OCI-LY1 (cell line): ENCODE measurements at regions not wholly inside any gene's neighbourhood (a gene's known extent, or its start where the extent isn't known, plus 50 kb on each side); places are given as distances from the start of the nearest gene placed in this dataset.
A peak's percentile ranks its signal among the peaks of the same experiment; 100 is the strongest.

Experiments used
- H2AFZ ChIP-seq: fragments of 200-600 bp; sonication (generic), shearing (Covaris generic); 2 replicates; pipeline ENCODE4 v1.6.0; 2014; ENCODE audit warnings: antibody characterized with exemption, mild to moderate bottlenecking, low read length
- H3F3A ChIP-seq: fragments of 200-600 bp; sonication (generic), shearing (Covaris generic); 2 replicates; pipeline ENCODE4 v1.6.0; 2014; ENCODE audit warnings: mild to moderate bottlenecking, antibody characterized with exemption, low read length, moderate library complexity; ENCODE audit not compliant: insufficient read depth
- H3K27ac ChIP-seq: fragments of 200-600 bp; sonication (generic); 2 replicates; pipeline ENCODE4 v1.5.1; 2014; ENCODE audit warnings: low read length, mixed run types, mild to moderate bottlenecking, low read depth; ENCODE audit not compliant: poor library complexity, severe bottlenecking
- H3K27me3 ChIP-seq: fragments of 200-600 bp; sonication (generic); 2 replicates; pipeline ENCODE4 v1.6.0; 2014; ENCODE audit warnings: antibody characterized with exemption, mild to moderate bottlenecking, low read length, moderate library complexity; ENCODE audit not compliant: insufficient read depth
- H3K36me3 ChIP-seq: fragments of 200-600 bp; sonication (generic); 2 replicates; pipeline ENCODE4 v1.6.1; 2014; ENCODE audit warnings: mild to moderate bottlenecking, antibody characterized with exemption, low read length, moderate library complexity, mixed read lengths; ENCODE audit not compliant: insufficient read depth
- H3K4me1 ChIP-seq: fragments of 200-600 bp; sonication (generic); 2 replicates; pipeline ENCODE4 v1.5.1; 2014; ENCODE audit warnings: mild to moderate bottlenecking, low read length, moderate library complexity; ENCODE audit not compliant: insufficient read depth, severe bottlenecking
- H3K4me2 ChIP-seq: fragments of 200-600 bp; sonication (generic), shearing (Covaris generic); 2 replicates; pipeline ENCODE4 v1.6.1; 2014; ENCODE audit warnings: low read length
- H3K4me3 ChIP-seq: fragments of 200-600 bp; sonication (generic); 2 replicates; pipeline ENCODE4 v1.5.1; 2014; ENCODE audit warnings: low read length, low read depth, mild to moderate bottlenecking, mixed read lengths; ENCODE audit not compliant: poor library complexity, severe bottlenecking
- H3K79me2 ChIP-seq: fragments of 200-600 bp; shearing (Covaris generic); 2 replicates; pipeline ENCODE4 v1.6.1; 2016; ENCODE audit warnings: mixed run types, low read length, mixed read lengths; ENCODE audit not compliant: insufficient read depth
- H3K9ac ChIP-seq: fragments of 200-600 bp; sonication (generic), shearing (Covaris generic); 2 replicates; pipeline ENCODE4 v1.6.1; 2014; ENCODE audit warnings: mild to moderate bottlenecking, low read length, mixed read lengths
- H3K9me2 ChIP-seq: fragments of 200-600 bp; sonication (generic), shearing (Covaris generic); 2 replicates; pipeline ENCODE4 v1.6.1; 2014; ENCODE audit warnings: low read depth, mild to moderate bottlenecking, low read length, mixed read lengths
- H3K9me3 ChIP-seq: fragments of 200-600 bp; shearing (Covaris generic); 2 replicates; pipeline ENCODE4 v1.6.1; 2014; ENCODE audit warnings: low read length, mixed read lengths
- H4K20me1 ChIP-seq: fragments of 200-600 bp; sonication (generic), shearing (Covaris generic); 2 replicates; pipeline ENCODE4 v1.6.0; 2016; ENCODE audit warnings: mild to moderate bottlenecking, low read length; ENCODE audit not compliant: insufficient read depth
- CTCF ChIP-seq: fragments of 200-600 bp; sonication (generic), shearing (Covaris generic); IDR thresholded peaks from 2 replicates; pipeline ENCODE4 v1.5.1; 2017; ENCODE audit warnings: mild to moderate bottlenecking, antibody characterized with exemption, low read length, moderate library complexity, mixed read lengths
- EZH2 ChIP-seq: fragments of 200-600 bp; sonication (generic), shearing (Covaris generic); IDR thresholded peaks from 2 replicates; pipeline ENCODE4 v1.8.0; 2017; ENCODE audit warnings: borderline replicate concordance, mixed run types, mild to moderate bottlenecking, antibody characterized with exemption, low read length, moderate library complexity, mixed read lengths

GRCh38 chr13:66098931-66099628 is 1131.1 kb downstream of the PCDH9 start:
- Histone ChIP-seq H2AFZ (peak overlapping the region; percentile 28; the same call in 1 of the 2 replicates), H3K9ac (no peak overlapping the region), H3K27ac (no peak overlapping the region), H3K4me1 (no peaks in the 10 kb centered on the region), H3F3A (no peaks in the 10 kb centered on the region), H4K20me1 (no peaks in the 10 kb centered on the region), H3K4me3 (no peak overlapping the region), H3K36me3 (no peaks in the 10 kb centered on the region), H3K4me2 (no peak overlapping the region), H3K27me3 (no peaks in the 10 kb centered on the region), H3K9me2 (no peaks in the 10 kb centered on the region), H3K9me3 (peaks cover 4% of the 10 kb centered on the region; the same call in 1 of the 2 replicates), H3K79me2 (no peaks in the 10 kb centered on the region)
- TF ChIP-seq EZH2 (no peak), CTCF (no peak)

DNA sequence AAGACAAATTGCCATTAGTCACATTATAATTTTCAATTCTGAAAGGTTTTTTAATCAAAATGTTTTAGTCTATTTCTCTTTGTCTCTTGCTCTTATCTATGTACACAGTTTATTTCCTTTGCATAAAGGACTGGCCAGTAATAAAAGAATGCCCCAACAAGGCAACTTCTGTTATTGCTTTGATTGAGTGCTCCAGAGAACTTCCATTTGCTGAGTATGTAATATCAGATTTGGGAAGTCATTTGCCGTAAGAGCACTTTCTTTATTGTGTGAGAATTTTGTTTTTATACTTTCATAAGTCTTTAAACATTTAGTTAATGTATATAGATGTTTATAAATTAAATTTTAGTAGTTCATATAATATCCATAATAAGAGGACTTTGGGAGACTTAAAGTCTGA is 1140.4 kb downstream of the PCDH9 start:
- Histone ChIP-seq H3K27ac (no peak overlapping the region), H3K36me3 (no peaks in the 10 kb centered on the region; the same call in 1 of the 2 replicates), H3K4me3 (no peak overlapping the region), H3K9me3 (peaks cover 18% of the 10 kb centered on the region), H3K9me2 (no peaks in the 10 kb centered on the region), H3K79me2 (no peaks in the 10 kb centered on the region), H2AFZ (no peak overlapping the region), H3K4me1 (no peaks in the 10 kb centered on the region), H4K20me1 (no peaks in the 10 kb centered on the region), H3K4me2 (no peak overlapping the region), H3F3A (no peaks in the 10 kb centered on the region), H3K9ac (no peak overlapping the region), H3K27me3 (no peaks in the 10 kb centered on the region)
- TF ChIP-seq CTCF, result no peak
- no peak for TF ChIP-seq EZH2

GRCh38 chr13:66087269-66087710 is 1142.8 kb downstream of the PCDH9 start:
- no peaks in the 10 kb centered on the region for H3K79me2 ChIP-seq
- no peaks in the 10 kb centered on the region for H4K20me1 ChIP-seq
- peak overlapping the region; percentile 17; the same call in 1 of the 2 replicates for H2AFZ ChIP-seq

More at GRCh38 chr13:66087269-66087710, 1142.8 kb downstream of the PCDH9 start:
- Histone ChIP-seq H3K27me3 (no peaks in the 10 kb centered on the region), H3K4me3 (no peak overlapping the region), H3K9me3 (peaks cover 12% of the 10 kb centered on the region), H3F3A (no peaks in the 10 kb centered on the region), H3K4me2 (no peak overlapping the region), H3K9me2 (no peaks in the 10 kb centered on the region), H3K36me3 (no peaks in the 10 kb centered on the region; the same call in 1 of the 2 replicates), H3K4me1 (no peaks in the 10 kb centered on the region), H3K9ac (no peak overlapping the region), H3K27ac (no peak overlapping the region)
- TF ChIP-seq CTCF, result no peak
- no peak for TF ChIP-seq EZH2
